Stimulated activated CD4-positive, alpha-beta T cell treated with anti-CD3 and anti-CD28 coated beads, Interleukin-12 subunit alpha, Interleukin-12 subunit beta, amount 100 ng/mL, for 24 hours (primary cell): ENCODE measurements at regions not wholly inside any gene's neighbourhood (a gene's known extent, or its start where the extent isn't known, plus 50 kb on each side); places are given as distances from the start of the nearest gene placed in this dataset.

Source experiments
- DNase-seq, 2 experiments: peaks; one replicate each; pipeline ENCODE4 v3.0.0-alpha.2; 2020; ENCODE audit warnings: low read depth in 2 of 2

DNA sequence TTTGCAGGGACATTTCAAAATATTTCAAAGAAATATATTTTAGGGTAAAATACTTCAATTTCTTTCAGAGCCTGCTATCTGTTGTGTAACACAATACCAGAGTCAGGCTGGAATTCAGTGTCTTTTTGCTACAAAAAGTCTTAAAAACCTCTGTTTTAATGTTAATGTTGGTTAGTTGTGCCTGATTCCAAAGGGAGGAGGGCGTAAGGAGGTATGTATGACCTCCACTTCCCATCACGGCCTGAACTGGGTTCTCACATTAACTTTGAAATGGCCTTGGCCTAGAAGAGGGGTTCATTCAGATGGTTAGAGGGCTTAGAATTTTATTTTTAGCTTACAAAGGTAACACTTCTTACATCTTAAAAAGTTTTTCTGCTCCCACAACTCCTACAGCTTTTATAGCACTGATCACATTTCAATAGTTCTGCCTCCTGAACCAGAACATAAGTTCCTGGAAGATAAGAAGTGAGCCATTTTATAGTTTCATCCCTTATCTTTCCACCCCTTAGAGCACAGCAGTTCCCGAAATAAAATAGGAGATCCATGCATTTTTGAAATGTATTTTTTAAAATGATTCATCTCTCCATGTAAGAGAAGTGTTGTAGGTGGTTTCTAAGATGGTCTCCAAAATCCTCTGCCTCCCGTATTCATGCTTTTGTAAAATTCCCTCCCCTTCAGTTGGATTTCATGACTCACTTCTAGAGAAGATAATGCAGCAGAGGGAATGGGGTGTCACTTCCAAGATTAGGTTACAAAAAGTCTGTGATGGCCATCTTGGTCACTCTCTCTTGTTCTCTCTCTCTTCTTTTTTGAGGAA, 543.1 kb upstream of the NECTIN3 start:
- DNase-seq = no peak

DNA sequence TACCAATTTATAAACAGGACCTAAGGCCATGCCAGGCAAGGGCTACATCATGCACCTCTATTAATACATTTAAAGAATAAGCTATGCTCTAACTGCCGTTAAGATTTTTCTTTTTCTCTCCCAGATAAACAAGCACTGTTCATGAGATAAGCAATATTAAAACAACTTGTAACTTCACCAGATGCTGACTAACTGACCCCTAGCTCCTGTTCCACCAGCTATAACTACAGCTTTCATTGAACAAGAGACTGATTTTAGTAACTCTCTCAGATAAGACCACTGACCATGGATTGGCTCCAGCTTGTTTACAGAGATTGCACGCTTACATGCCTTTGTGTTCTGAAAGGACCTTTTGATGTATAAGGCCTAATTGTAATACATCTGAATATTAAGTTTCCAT, 540.7 kb upstream of the NECTIN3 start:
- no peak for DNase-seq

DNA sequence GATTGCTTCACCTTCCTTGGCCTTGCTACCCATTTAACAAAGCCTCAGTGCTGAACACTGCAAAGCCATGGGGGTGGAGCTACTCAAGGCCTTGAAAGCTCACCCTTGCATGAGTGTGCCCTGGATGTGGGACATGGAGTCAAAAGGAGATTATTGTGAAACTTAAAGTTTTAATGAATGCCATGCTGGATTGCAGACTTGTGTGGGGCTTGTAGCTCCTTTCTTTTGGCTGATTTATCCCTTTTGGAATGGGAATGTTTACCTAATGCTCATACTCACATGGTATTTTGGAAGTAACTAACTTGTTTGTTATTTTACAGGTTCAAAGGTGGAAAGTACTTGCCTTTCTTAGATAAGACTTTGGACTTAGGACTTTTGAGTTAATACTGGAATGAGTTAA, 538.5 kb upstream of the NECTIN3 start:
- DNase-seq = no peak

DNA sequence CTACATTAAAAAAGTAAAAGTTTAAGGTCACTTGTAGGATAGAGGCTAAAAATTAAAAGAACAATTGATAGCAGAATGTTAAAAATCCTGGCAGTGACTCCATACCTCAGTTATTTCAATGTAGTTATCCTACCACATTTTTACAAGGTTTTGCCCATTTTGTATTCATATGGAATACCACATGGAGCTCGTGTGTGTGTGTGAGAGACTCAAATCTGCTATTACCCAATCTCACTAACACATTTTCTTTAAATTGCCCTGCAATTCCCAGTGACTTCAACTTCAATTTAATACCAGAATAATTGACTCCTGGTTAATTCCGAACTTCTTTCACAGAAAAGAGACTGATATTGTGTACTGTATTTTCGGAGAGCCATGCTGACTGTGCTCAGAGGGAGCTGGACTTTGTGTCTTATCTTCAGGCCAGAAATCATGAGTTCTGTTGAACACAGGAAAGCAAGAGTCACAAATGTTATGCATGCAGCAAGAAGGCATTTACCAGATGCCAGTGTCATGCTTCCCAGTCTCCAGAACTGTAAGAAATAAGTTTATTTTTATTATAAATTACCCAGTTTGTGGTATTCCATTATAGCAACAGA, 529.0 kb upstream of the NECTIN3 start:
- no peak for DNase-seq

DNA sequence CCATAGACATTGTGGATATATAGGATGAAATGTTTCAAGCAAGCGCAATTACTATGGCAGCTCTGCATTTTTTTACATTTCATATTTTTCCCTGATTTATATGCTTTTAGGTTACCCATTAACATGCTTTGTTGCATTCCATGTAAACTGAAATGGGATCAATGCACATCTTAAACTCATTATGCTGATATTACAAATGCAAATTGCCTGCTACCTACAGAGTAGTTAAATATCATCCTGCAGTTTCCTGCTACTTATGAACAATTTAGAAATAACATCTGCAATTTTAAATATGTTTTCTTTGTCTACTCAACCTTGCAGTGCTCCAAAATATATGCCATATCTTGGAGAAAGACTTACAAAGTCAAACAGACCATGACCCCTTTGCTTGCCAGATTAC, 526.9 kb upstream of the NECTIN3 start:
- no peak for DNase-seq

DNA sequence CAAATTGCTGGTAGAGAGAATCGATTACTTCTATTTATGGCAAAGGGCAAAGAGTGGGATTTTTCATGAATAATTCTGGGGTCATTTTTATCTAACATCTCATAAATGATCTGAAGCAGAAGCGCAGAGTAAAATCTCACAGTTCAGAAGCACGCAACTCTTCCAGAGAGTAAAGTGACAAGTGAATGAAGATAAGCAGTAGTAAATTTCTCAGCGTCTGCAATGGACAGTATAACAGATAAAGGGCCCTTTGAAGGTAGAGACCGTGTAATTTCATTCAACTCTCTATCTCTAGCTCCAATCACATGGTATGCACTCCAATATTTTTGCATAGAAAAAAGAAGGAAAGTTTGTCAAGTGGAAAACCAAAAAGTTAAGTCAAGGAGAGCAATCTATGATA, 521.1 kb upstream of the NECTIN3 start:
- DNase-seq = no peak

DNA sequence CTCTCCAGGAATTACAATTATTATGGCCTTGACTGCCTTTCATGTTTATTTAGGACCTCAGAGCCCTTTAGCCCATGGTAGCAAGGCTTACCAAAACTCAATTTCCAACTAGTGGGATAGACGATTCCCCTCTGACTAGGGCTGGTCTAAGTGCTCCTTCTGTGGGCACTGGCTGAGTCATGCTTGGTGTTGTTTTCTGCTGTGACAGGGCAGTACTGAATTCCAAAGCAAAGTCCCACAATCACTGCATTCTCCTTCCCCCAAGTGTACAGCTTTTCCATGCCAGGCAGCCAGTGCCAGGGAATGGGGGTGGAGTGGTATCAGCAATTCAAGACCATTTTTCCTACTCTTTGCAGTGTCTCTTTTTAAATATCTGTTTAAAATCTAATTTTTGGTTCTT, 509.0 kb upstream of the NECTIN3 start:
- no peak for DNase-seq

DNA sequence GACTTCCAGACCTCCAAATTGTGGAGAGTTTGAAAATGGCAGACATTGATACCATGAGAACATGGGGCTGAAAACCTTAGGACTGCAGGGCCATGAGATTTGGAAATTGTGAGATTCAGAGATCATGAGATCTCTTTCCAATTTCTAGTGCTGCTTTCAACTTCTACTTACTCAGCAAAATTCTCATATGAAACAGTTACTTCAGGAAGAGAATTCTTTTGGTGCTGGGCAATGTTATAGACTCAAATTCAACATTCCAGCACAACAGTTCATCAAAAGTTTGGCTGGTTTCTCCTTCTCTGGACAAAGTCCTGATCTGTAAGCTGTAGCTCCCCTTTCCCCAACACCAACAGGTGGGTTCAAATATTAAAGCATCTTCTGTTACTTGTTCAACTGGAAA, 506.9 kb upstream of the NECTIN3 start:
- no peak for DNase-seq

DNA sequence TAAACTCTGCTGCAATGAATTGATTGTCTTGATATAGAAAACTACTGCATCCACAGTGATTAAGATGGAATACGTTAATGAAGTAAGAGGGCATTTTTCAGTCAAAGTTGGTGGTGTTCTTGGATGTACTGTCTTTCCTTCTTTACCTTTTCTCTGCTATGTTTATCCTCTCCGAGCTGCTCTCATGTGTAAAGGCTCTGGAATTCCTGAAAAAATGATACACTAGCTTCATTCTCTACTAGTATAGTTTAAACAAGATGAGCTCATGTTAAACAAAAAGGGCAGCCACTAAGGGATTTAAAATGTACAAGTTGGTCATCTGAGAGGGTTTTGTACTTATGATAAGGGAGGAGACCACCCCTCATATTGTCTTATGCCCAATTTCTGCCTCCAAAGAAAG, 504.6 kb upstream of the NECTIN3 start:
- DNase-seq = no peak

DNA sequence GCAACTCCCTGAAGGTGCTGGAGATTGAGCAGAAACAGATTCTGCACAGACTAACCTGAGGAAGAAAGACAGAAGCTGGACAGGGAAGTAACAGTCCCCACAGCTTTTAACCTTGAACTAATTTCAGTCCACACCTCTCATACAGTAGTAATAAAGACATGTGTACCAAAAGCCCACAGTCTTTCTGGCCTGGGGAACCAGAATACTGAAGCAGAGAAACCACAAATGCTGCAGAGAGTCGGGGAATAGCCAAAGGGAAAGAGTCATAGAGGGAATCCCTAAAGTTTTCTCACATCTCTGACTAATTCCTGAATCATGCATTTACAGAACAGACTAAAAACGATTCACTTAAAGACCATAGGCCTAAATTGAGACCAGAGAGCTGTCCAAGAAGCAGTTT, 503.4 kb upstream of the NECTIN3 start:
- DNase-seq = no peak

DNA sequence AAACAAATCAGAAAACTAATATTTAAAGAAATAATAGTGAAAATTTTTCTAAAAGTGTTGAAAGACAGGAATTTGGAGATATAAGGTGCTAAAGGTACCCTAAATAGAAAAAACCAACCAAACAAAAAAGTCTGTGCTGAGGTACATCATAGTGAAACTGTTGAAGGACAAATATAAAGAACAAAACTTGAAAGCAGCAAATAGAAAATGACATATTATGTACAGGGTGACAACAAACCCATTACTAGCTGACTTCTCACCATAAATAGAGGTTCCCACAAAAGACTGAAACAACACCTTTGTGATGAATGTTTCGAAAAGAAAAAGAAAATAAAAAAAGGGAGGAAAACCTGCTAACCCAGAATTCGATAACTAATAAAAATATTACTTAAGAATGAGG, 502.5 kb upstream of the NECTIN3 start:
- no peak for DNase-seq

DNA sequence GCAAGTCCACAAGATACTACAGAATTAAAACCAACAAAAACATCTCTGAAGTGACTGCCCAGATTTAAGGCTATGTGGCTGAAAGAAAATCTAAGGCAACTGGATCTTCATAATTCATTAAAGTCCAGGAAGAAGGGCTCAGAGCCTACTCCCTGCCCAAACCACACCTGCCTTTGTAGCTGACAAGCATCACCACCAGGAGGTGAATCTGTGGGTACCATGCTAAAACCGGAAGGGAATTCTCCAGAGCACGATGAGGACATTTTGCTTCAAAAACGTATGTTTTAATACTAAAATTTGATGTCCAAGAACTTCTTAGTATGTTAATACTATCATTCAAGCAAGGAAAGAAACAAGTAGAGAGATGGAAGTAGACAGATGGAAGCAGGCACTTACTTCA, 495.9 kb upstream of the NECTIN3 start:
- DNase-seq = no peak

DNA sequence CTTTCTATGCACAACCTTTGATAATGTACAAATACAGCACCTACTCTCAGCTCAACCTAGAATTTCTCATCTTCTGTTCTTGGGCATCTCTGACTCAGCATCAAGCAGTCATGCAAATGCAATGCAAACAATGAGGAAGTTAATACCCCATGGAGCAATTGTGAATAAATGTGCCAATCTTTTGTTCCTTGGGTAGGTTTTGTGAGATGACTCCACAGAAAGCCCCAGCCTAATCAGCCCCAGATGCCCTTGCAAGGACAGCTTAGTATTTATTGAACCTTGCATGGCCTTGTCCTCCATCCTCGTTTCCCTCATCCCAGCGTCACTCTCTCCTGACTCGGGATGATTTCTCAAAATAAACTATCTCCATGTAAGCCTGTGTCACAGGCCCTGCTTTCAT, 494.7 kb upstream of the NECTIN3 start:
- DNase-seq = no peak

DNA sequence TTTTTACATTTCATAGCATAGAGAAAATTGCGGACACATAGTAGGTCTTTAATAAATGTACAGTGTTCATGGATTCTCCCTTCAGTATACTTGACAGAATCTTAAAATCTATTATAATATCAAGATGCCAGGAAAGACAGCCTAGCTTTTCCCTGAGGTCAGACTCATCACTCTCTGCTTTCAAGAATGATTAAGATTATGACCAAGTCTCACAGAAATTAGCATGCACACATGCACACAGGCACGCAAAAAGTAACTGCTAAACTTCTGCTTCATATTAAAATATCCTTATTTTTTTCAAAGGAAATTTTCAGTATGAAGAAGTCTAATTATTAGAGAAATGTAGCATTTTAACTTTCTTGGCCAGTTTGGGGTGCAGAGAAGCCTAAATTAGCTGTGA, 493.8 kb upstream of the NECTIN3 start:
- DNase-seq = no peak

DNA sequence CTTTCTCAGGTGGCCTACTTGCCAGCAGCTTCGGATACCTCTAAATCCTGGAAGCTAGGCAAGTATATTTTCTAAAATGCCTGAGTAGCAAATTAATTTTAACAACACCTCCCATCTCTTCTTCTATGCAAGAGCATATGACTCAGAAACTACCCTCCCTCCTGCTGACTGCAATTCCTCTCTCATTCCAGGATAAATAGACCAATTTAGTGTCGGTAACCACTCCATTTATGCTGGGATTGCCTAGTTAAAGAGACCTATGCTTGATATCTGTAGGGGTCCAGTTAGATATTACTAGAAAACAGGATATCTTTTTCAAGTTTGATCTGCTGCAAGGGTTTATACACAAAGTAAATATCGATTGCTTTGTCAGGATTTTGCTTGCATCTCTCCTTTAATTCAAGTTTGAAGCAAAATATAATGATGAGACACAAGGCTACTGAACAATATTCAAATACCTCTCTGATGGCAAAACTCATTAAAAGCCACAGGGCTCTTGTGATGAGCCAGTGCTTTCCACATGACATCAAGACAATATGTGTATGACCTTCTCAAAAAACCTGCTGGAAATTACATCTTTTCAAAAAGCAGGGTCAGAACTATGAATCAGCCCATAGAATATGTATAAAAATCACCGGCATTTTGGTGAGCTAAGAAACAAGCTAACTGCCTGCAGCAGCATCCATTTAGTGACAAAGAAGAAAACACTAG, 491.6 kb upstream of the NECTIN3 start:
- no peak for DNase-seq

DNA sequence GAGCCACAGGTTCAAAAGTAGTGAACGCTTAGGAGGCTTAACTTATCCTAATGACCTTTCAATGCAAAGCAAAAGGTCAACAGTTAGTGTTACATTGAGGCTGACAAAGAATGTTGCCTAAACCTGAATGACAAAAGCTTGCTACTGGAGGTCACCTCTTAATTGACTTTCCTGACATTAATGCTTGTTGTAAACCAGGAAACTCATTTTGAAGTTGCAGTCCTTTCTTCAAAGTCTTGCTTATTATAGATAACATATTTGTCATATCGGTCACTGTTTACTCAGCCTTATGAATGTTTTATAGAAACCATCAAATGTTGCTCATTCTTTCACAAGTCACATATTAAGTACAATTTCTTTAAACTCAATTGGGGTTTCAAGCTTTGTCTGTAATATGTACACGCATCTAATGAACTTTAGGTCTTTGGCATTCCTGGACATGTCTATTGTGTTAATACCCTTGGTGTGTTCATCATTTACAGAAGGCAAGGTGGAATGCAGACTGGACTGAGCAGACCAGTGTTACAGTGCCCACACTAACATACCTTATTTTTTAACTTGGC, 488.2 kb upstream of the NECTIN3 start:
- DNase-seq = no peak

DNA sequence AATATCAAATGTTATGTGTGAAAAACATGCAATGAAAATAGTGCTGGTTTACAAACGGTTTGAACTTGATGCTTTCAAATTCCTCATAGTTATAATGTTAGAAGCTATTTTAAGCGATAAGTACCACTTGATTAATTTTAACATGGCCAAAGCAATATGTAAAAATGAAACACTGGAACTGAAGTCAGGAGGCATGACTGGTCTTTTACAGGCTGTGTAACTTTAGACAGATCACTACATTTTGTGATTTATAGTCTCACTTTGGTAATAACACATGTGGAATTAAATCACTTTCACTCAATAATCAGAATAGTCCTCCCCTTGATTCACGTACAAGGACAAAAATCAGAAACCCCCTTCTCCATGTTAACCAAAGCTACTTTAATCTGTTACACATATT, 482.7 kb upstream of the NECTIN3 start:
- no peak for DNase-seq

DNA sequence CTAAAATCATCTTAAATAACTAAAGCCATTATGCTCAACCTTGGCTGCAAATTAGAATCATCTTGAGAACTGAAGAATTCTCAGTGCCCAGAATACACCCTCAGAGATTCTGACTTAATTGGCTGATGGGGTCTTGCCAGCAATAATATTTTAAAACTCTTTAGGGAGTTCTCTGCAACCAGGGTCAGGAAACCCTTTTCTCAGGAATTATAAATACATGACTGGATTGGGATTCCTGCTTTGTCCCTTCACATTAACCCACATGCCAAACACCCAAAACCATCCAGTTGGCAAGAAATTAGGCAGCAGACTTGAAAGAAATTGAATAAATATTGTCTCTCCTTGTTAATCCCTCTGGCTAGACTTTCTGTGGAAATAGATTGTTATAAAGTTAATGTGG, 482.3 kb upstream of the NECTIN3 start:
- no peak for DNase-seq

DNA sequence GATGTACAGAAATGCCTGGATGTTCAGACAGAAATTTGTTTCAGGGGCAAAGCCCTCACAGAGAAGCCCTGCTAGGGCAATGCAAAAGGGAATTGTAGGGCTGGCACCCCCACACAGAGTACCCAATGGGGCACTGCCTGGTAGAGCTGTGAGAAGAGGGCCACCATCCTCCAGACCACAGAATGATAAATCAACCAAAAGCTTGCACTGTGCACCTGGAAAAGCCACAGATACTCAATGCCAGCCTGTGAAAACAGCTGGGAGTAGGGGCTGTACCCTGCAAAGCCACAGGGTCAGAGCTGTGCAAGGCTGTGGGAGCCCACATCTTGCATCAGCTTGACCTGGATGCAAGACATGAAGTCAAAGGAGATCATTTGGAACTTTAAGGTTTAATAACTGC, 477.9 kb upstream of the NECTIN3 start:
- no peak for DNase-seq

DNA sequence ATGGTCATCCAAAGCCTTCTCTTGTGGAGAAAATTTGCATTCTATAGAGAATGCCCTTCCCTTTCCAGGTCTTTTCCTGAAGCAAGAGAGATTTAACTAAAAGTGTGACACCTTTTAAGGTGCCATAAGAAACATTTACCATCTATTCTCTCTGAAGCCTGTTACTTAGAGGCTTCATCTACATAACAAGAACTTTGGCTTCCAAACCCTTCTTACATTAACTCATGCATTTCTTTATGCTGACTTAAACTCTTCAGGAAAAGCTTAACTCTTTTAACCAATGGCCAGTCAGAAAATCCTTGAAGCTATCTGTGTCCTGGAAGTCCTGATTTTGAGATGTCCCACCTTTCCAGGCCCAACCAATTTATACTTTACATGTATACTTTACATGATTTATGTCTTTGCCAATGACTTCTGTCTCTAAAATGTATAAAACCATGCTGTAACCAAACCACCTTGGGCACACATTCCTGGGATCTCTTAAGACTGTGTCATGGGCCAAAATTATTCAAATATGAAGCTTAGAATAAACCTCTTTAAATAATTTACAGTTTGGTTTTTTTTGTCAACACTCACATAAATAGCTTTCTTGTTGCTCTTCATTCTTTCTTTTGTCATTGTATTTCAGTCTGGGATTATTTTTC, 472.6 kb upstream of the NECTIN3 start:
- DNase-seq = no peak

DNA sequence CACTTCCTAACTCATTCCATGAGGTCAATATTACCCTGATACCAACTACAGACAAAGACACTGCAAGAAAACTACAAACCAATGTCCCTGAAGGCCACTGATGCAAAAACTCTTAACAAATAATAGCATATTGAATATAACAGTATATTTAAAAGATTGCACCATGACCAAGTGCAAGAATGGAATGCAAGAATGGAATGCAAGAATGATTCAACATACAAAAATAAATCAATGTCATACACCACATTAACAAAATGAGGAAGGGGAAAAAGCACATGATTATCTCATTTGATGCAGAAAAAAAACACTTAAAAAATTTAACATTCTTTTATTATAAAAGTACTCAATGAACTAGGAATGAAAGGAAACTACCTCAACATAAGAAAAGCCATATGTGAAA, 463.1 kb upstream of the NECTIN3 start:
- DNase-seq = no peak

DNA sequence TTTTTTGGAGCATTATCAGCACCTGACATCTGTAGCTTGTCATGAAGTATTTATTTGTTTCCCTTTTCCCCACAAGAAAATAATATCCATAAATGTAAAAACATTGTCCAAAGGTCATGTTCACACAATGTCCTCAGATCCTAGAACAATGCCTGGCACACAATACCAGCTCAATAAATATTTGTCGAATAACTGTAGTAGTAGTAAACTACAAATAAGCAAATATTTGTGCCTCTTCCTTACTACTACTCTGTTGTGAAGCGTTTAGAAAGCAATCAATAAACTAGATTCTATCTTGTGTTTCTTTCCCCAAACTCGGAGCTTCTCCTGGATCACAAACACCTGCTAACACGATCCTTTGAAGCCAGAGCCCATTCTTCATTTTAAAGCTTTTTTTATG, 459.6 kb upstream of the NECTIN3 start:
- no peak for DNase-seq
